ENCODE measurements at regions not wholly inside any gene's neighbourhood (a gene's known extent, or its start where the extent isn't known, plus 50 kb on each side); places are given as distances from the start of the nearest gene placed in this dataset.
A peak's percentile ranks its signal among the peaks of the same experiment; 100 is the strongest.

- Mint-ChIP-seq H3K36me3 (ENCODE audit: low read depth) (no peaks in the 10 kb centered on the region), H3K27ac (ENCODE audit: unreplicated experiment) (no peak overlapping the region), H3K9me3 (no peaks in the 10 kb centered on the region), H3K27me3 (ENCODE audit: low read depth) (no peaks in the 10 kb centered on the region), H3K4me3 (no peak overlapping the region), H3K4me1 (peaks cover 11% of the 10 kb centered on the region)
- DNase-seq (ENCODE audit: low read depth, low spot score) = no peak
- TF ChIP-seq, protein P1, sequence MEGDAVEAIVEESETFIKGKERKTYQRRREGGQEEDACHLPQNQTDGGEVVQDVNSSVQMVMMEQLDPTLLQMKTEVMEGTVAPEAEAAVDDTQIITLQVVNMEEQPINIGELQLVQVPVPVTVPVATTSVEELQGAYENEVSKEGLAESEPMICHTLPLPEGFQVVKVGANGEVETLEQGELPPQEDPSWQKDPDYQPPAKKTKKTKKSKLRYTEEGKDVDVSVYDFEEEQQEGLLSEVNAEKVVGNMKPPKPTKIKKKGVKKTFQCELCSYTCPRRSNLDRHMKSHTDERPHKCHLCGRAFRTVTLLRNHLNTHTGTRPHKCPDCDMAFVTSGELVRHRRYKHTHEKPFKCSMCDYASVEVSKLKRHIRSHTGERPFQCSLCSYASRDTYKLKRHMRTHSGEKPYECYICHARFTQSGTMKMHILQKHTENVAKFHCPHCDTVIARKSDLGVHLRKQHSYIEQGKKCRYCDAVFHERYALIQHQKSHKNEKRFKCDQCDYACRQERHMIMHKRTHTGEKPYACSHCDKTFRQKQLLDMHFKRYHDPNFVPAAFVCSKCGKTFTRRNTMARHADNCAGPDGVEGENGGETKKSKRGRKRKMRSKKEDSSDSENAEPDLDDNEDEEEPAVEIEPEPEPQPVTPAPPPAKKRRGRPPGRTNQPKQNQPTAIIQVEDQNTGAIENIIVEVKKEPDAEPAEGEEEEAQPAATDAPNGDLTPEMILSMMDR (conservative IDR thresholded peaks at IDR 0.05) = no peak
Measured at GRCh38 chr5:115461093-115461492, 83.5 kb downstream of the FEM1C start.

DNA sequence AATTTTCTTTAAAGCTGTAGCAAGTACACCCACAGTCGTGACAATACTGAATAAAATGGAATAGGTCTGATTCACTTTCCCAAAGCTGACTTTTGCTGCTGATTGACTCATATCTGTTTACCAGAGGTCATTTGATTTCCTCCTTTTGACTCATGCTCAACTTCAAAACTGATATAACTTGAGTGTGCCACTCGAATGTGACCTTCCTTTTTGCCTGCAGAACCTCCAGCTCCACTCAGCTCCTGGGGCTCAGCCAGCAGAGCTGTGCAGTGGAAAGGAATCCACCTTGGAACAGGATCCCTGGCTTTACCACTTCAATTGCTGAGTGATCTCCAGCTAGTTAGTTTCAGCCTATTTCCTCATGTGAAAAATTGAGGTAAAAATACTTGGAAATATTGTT, 84.1 kb downstream of the FEM1C start:
- Mint-ChIP-seq H3K9me3 (no peaks in the 10 kb centered on the region), H3K4me3 (no peak overlapping the region), H3K27me3 (ENCODE audit: low read depth) (no peaks in the 10 kb centered on the region), H3K27ac (ENCODE audit: unreplicated experiment) (no peak overlapping the region), H3K36me3 (ENCODE audit: low read depth) (no peaks in the 10 kb centered on the region), H3K4me1 (peaks cover 16% of the 10 kb centered on the region)
- no peak for DNase-seq (ENCODE audit: low read depth, low spot score)
- TF ChIP-seq, protein P1 (conservative IDR thresholded peaks at IDR 0.05) = no peak

DNA sequence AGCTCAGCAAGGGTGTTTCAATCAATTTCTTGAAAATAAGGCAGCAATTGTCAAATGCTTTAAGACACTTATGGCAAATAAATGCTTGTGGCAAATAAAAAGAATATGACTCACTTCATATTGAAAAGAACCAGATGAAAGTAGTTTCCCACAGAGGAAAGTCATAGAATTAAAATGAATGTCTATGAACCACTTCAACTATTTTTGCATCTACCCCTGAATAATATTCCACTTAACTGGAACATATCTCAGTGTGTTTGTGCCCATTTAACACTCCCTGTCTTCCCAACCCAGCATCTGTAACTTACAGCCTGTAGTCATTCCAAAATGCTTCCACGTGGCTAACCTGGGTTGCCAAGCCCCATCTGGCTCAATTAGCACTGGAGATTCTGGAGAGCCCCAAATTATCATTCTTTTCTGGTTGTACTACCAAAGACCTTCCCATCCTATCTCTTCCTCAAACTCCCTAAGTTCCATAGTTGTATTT, 84.7 kb downstream of the FEM1C start:
- Mint-ChIP-seq H3K27ac (ENCODE audit: unreplicated experiment) (no peak overlapping the region), H3K27me3 (ENCODE audit: low read depth) (no peaks in the 10 kb centered on the region), H3K4me3 (no peak overlapping the region), H3K36me3 (ENCODE audit: low read depth) (no peaks in the 10 kb centered on the region), H3K4me1 (peaks cover 21% of the 10 kb centered on the region), H3K9me3 (no peaks in the 10 kb centered on the region)
- TF ChIP-seq, protein P1 (conservative IDR thresholded peaks at IDR 0.05) = no peak
- DNase-seq (ENCODE audit: low read depth, low spot score) = no peak

GRCh38 chr5:115458416-115458815, 86.2 kb downstream of the FEM1C start:
- no peak for DNase-seq (ENCODE audit: low read depth, low spot score)
- no peaks in the 10 kb centered on the region for H3K36me3 Mint-ChIP-seq (ENCODE audit: low read depth)
- TF ChIP-seq, protein P1 (conservative IDR thresholded peaks at IDR 0.05) = no peak
- H3K4me3 Mint-ChIP-seq = no peak overlapping the region
- H3K4me1 Mint-ChIP-seq = peaks cover 21% of the 10 kb centered on the region
- H3K27ac Mint-ChIP-seq (ENCODE audit: unreplicated experiment) = no peak overlapping the region
- no peaks in the 10 kb centered on the region for H3K9me3 Mint-ChIP-seq
- H3K27me3 Mint-ChIP-seq (ENCODE audit: low read depth) = no peaks in the 10 kb centered on the region

DNA sequence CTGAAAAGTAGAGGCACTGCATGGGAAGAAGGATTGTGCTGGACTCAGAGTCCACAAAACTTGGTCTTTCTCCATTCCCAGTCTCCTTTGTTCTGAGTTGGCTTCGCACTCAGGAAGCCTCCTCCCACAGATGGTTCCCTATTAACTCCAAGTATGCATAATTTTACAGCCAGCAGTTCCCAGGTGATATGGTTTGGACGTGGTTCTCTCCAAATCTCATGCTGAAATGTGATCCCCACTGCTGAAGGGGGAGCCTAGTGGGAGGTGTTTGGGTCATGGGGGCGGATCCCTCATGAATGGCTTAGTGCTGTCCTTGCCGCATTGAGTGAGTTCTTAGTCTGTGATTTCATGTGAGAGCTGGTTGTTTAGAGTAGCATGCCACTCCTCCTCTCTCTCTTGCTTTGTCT, 86.6 kb downstream of the FEM1C start:
- Mint-ChIP-seq H3K36me3 (ENCODE audit: low read depth) (no peaks in the 10 kb centered on the region), H3K9me3 (no peaks in the 10 kb centered on the region), H3K4me1 (peaks cover 21% of the 10 kb centered on the region), H3K4me3 (no peak overlapping the region), H3K27ac (ENCODE audit: unreplicated experiment) (peak overlapping the region; percentile 3), H3K27me3 (ENCODE audit: low read depth) (no peaks in the 10 kb centered on the region)
- TF ChIP-seq, protein P1 (conservative IDR thresholded peaks at IDR 0.05) = no peak
- DNase-seq (ENCODE audit: low read depth, low spot score) = no peak

- H3K9me3 Mint-ChIP-seq = no peaks in the 10 kb centered on the region
- no peak overlapping the region for H3K4me3 Mint-ChIP-seq
- TF ChIP-seq, protein P1 (conservative IDR thresholded peaks at IDR 0.05) = no peak
- DNase-seq (ENCODE audit: low read depth, low spot score) = no peak
- peaks cover 21% of the 10 kb centered on the region for H3K4me1 Mint-ChIP-seq
- H3K27me3 Mint-ChIP-seq (ENCODE audit: low read depth) = no peaks in the 10 kb centered on the region
- H3K27ac Mint-ChIP-seq (ENCODE audit: unreplicated experiment) = peak overlapping the region; percentile 3
- H3K36me3 Mint-ChIP-seq (ENCODE audit: low read depth) = no peaks in the 10 kb centered on the region
Measured at GRCh38 chr5:115457571-115457970, 87.0 kb downstream of the FEM1C start.
